ENCODE measurements at regions not wholly inside any gene's neighbourhood (a gene's known extent, or its start where the extent isn't known, plus 50 kb on each side); places are given as distances from the start of the nearest gene placed in this dataset.
"Not testable (repeated sequence)": the region's sequence is repeated elsewhere in the genome, so short reads cannot be mapped to it uniquely, and the experiment has no call there.

DNA sequence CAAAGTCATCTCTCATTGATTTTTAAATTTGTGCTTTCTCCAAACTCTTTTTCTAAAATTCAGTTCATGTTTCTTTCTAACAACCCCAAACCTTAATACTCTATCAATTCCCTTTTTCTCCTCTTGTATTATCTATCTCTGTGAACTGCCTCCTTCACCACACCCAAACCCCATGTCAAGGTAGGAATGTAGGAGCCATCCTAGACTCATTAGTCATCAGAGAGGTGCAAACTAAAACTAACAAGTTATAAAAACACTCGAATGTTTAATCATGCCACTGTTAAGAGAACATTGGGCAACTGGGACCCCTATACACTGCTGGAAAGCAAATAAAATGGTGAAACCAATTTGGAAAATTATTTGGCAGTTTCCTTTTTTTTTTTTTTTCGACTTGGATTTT, 533.8 kb upstream of the LRRN3 start:
- TF ChIP-seq, protein P1, sequence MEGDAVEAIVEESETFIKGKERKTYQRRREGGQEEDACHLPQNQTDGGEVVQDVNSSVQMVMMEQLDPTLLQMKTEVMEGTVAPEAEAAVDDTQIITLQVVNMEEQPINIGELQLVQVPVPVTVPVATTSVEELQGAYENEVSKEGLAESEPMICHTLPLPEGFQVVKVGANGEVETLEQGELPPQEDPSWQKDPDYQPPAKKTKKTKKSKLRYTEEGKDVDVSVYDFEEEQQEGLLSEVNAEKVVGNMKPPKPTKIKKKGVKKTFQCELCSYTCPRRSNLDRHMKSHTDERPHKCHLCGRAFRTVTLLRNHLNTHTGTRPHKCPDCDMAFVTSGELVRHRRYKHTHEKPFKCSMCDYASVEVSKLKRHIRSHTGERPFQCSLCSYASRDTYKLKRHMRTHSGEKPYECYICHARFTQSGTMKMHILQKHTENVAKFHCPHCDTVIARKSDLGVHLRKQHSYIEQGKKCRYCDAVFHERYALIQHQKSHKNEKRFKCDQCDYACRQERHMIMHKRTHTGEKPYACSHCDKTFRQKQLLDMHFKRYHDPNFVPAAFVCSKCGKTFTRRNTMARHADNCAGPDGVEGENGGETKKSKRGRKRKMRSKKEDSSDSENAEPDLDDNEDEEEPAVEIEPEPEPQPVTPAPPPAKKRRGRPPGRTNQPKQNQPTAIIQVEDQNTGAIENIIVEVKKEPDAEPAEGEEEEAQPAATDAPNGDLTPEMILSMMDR (IDR thresholded peaks at IDR 0.05), result no peak
- ATAC-seq (ENCODE audit: low FRiP score) (no peak), DNase-seq (ENCODE audit: low spot score) (no peak)

DNA sequence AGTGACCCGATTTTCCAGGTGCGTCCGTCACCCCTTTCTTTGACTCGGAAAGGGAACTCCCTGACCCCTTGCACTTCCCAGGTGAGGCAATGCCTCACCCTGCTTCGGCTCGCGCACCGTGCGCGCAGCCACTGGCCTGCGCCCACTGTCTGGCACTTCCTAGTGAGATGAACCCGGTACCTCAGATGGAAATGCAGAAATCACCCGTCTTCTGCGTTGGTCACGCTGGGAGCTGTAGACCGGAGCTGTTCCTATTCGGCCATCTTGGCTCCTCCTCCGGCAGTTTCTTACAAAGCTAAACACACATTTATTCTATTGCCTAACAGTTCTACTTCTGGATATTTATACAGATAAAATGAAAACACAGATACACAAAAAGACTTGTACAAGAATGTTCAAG, 527.6 kb upstream of the LRRN3 start:
- not testable (repeated sequence) for DNase-seq (ENCODE audit: low spot score); ATAC-seq (ENCODE audit: low FRiP score)

DNA sequence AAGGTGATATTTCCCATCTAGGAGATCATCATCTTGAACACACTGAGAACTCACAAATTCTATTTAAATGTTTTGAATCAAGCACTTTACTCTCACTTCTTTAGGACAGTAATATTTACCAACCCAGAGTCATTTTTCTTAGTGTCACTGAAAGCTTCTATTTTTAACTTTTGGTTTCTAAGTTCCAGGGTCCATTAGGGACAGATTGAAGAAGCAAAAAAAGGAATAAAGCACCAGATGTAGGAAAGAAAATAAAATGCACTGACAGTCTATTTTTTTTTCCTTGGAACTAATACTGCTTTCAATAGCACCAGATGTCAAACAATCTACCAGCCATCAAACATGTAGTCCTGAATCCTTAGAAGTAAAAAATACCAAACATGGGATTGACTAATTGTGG, 526.7 kb upstream of the LRRN3 start:
- no peak for DNase-seq (ENCODE audit: low spot score)

DNA sequence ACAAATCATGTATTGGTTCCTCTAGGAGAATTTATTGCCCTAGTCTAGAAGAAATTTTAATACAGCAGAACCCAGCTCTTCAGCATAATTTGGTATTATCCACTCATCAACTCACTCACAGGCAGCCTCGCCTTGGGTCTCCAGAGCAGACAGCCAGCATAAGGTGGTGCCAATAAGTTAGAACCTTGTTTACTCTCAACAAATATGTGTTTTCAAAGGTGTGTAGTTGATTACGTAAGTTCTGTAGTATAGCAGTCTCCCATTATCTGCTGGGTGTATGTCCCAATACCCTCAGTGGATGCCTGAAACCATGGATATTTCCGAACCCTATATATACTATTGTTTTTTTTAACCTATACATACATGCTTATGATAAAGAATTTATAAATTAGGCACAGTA, 522.5 kb upstream of the LRRN3 start:
- ATAC-seq (ENCODE audit: low FRiP score) (no peak), DNase-seq (ENCODE audit: low spot score) (no peak)
- TF ChIP-seq, protein P1 (IDR thresholded peaks at IDR 0.05), result no peak

More for the DNA sequence above, 526.7 kb upstream of the LRRN3 start:
- ATAC-seq (ENCODE audit: low FRiP score), result no peak
- TF ChIP-seq, protein P1 (IDR thresholded peaks at IDR 0.05), result no peak

GRCh38 chr7:110568932-110569331, 522.0 kb upstream of the LRRN3 start:
- ATAC-seq (ENCODE audit: low FRiP score), result no peak
- TF ChIP-seq, protein P1 (IDR thresholded peaks at IDR 0.05), result no peak
- no peak for DNase-seq (ENCODE audit: low spot score)

DNA sequence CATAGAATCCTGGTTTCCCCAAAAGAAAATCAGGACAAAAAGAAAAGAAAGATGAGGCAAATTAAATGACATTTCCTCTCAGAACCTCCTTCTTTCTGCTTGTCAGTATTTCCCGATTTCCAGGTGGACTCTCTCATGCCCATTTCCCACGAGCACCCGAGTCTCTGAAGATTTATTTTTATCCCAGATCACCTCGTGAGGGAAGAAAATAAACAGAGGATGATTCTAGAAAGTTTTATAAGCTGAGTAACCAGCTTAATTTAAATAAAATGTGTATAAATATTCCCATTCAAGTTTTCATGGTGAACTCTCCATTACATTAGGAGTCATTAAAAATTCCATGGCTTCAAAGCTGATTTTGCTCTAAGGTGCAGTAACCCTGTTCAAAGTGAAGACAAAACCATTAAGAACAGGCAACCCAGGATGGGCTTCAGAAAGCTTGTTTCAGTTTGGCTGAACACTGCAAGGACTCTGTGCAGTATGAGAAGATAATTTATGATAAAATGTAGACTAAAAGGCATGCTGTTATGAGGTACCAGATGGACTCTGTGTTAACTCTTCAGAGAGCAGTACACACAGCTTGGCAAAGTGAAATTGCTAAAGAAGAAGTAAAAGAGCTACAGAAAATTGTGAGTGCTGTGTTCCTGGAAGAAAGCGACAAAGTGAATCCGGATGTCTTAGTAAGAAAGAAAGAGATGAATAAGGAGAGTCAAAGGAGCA, 521.3 kb upstream of the LRRN3 start:
- TF ChIP-seq, protein P1 (IDR thresholded peaks at IDR 0.05), result no peak
- ATAC-seq (ENCODE audit: low FRiP score), result no peak

DNA sequence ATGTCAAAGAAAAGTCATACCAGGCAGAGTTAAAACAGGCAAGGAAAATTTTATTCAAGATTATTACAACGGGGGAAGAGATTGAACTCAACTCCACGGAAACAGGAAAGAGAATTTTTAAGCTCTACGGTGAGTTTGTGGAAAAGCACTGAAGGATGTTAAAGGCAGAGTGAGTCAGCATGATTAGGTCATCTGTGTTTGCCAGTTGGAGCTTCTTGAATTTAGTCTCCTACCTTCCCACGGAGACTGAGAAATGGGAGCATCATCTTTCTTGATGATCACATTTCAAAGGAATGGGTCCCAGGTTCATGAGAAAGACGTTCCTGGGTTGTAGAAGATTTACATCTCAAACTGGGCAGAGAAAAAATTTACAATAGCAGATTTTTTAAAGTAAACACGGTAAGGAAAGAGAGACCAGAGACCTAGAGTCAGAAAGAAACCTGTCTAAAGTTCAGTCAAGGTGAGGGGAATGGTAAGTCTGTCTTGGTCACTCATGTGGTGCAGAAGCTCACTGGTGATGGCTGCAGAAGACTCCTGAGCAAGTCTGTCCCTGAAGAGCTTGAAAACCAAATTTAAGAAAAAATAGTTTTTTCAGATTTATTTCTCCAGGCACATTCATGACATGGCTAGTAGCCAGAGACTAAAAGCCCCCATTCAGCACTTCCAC, 516.9 kb upstream of the LRRN3 start:
- TF ChIP-seq, protein P1 (IDR thresholded peaks at IDR 0.05), result no peak
- no peak for ATAC-seq (ENCODE audit: low FRiP score)

More for the DNA sequence above, 521.3 kb upstream of the LRRN3 start:
- DNase-seq (ENCODE audit: low spot score), result no peak

More for the DNA sequence above, 516.9 kb upstream of the LRRN3 start:
- no peak for DNase-seq (ENCODE audit: low spot score)
